ENCODE measurements at regions not wholly inside any gene's neighbourhood (a gene's known extent, or its start where the extent isn't known, plus 50 kb on each side); places are given as distances from the start of the nearest gene placed in this dataset.

DNA sequence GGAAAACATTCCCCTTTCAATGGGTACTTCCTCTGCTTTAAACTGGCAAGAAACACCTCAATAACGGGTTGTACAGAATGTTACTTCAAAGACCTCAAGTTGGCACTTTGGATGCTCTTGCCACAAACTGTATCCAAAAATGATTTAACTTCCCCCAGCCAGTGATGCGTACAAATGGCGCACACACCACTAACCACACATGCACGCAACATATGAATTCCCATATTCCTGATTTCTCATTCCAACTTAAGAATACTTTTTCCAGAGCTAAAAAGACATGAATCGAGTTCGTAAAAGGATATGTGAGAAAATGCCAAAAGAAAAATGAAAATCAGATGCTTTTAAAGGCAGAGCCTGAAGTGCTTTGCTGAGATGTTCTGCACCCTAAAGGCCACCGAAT lies 388.0 kb upstream of the PIK3R1 start:
- Histone ChIP-seq H3K27me3 (replicated peaks in 1 of 4; ENCODE audit: control extremely low read depth in 1 of 4, control insufficient read depth in 3 of 4, insufficient read depth in 4 of 4, low read length in 3 of 4) (no peaks in the 10 kb centered on the region), H3K36me3 (replicated peaks in 1 of 2; ENCODE audit: control extremely low read depth in 1 of 2, control insufficient read depth in 1 of 2, extremely low read depth in 1 of 2, insufficient read depth in 2 of 2, low read length in 1 of 2) (no peaks in the 10 kb centered on the region), H3K79me2 (ENCODE audit: control insufficient read depth, insufficient read depth, low read length) (no peaks in the 10 kb centered on the region), H3K4me3 (ENCODE audit: control extremely low read depth in 1 of 5, extremely low read depth in 1 of 5, insufficient read depth in 1 of 5, low read depth in 2 of 5, low read length in 4 of 5) (no peak overlapping the region), H3K4me1 (ENCODE audit: control insufficient read depth in 2 of 2, insufficient read depth in 2 of 2, low read length in 2 of 2) (no peaks in the 10 kb centered on the region), H4K20me1 (ENCODE audit: control insufficient read depth, insufficient read depth, low read length, poor library complexity, severe bottlenecking) (no peaks in the 10 kb centered on the region), H3K27ac (ENCODE audit: low read length in 2 of 2) (no peak overlapping the region), H3K9ac (ENCODE audit: low read length) (no peak overlapping the region), H3K4me2 (replicated peaks; ENCODE audit: low read depth, low read length, poor library complexity, severe bottlenecking) (no peak overlapping the region), H2AFZ (ENCODE audit: insufficient read depth, low read depth, low read length, poor library complexity, severe bottlenecking) (no peak overlapping the region), H3K9me3 (ENCODE audit: control extremely low read depth in 1 of 3, control insufficient read depth in 2 of 3, insufficient read depth in 1 of 3, low read length in 2 of 3) (no peaks in the 10 kb centered on the region)
- H3K9me3 Mint-ChIP-seq (ENCODE audit: insufficient read depth) = no peaks in the 10 kb centered on the region
- CTCF ChIA-PET = no interaction called here
- H3K4me1 Mint-ChIP-seq = no peaks in the 10 kb centered on the region
- TF ChIP-seq, protein P1, sequence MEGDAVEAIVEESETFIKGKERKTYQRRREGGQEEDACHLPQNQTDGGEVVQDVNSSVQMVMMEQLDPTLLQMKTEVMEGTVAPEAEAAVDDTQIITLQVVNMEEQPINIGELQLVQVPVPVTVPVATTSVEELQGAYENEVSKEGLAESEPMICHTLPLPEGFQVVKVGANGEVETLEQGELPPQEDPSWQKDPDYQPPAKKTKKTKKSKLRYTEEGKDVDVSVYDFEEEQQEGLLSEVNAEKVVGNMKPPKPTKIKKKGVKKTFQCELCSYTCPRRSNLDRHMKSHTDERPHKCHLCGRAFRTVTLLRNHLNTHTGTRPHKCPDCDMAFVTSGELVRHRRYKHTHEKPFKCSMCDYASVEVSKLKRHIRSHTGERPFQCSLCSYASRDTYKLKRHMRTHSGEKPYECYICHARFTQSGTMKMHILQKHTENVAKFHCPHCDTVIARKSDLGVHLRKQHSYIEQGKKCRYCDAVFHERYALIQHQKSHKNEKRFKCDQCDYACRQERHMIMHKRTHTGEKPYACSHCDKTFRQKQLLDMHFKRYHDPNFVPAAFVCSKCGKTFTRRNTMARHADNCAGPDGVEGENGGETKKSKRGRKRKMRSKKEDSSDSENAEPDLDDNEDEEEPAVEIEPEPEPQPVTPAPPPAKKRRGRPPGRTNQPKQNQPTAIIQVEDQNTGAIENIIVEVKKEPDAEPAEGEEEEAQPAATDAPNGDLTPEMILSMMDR (IDR thresholded peaks at IDR 0.05) = no peak
- TF ChIP-seq EZH2 (IDR thresholded peaks at IDR 0.05; ENCODE audit: borderline replicate concordance, insufficient read depth, low read depth, low read length, poor library complexity, severe bottlenecking) = no peak
- 92% methylated on average over 6 of the region's 7 CpGs for WGBS (ENCODE audit: insufficient coverage)
- ATAC-seq (ENCODE audit: low read depth) = no peak
- peaks cover 6% of the 10 kb centered on the region for H3K27me3 Mint-ChIP-seq
- no peak overlapping the region for H3K27ac Mint-ChIP-seq
- intact Hi-C loops (cut with micrococcal nuclease) = no loop called here
- H3K4me3 Mint-ChIP-seq = no peak overlapping the region
- DNase-seq = no peak
- POLR2A ChIA-PET = no interaction called here

DNA sequence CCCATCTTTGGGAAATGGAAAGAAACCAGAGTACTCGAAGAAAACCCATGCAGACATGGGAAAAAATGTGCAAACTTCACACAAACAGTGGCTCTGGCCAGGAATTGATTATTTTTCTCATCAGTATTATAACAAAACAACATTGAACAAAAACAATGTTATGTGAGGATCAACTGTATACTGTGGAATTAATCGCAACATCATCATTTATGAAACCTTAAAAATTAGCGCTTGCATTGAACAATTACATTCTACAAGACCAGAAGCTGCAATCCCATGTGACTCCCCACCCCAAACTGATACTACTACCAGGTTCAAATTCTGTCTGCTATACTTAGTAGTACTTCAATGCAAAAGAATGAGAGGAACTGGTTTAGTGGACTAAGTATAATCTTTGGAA lies 390.7 kb upstream of the PIK3R1 start:
- no peaks in the 10 kb centered on the region for H3K79me2 ChIP-seq (ENCODE audit: control insufficient read depth, insufficient read depth, low read length)
- H4K20me1 ChIP-seq (ENCODE audit: control insufficient read depth, insufficient read depth, low read length, poor library complexity, severe bottlenecking) = no peaks in the 10 kb centered on the region
- CTCF ChIA-PET = no interaction called here
- H3K9ac ChIP-seq (ENCODE audit: low read length) = no peak overlapping the region
- H3K27me3 ChIP-seq (replicated peaks in 1 of 4; ENCODE audit: control extremely low read depth in 1 of 4, control insufficient read depth in 3 of 4, insufficient read depth in 4 of 4, low read length in 3 of 4) = no peaks in the 10 kb centered on the region
- TF ChIP-seq, protein P1 (IDR thresholded peaks at IDR 0.05) = no peak
- no peak for TF ChIP-seq EZH2 (IDR thresholded peaks at IDR 0.05; ENCODE audit: borderline replicate concordance, insufficient read depth, low read depth, low read length, poor library complexity, severe bottlenecking)
- no CpG with 5 or more reads among the region's 3 CpGs for WGBS (ENCODE audit: insufficient coverage)
- no peak overlapping the region for H3K4me3 ChIP-seq (ENCODE audit: control extremely low read depth in 1 of 5, extremely low read depth in 1 of 5, insufficient read depth in 1 of 5, low read depth in 2 of 5, low read length in 4 of 5)
- no peak for DNase-seq
- Mint-ChIP-seq H3K27ac (no peak overlapping the region), H3K27me3 (peaks cover 6% of the 10 kb centered on the region), H3K4me1 (no peaks in the 10 kb centered on the region), H3K4me3 (no peak overlapping the region), H3K9me3 (ENCODE audit: insufficient read depth) (no peaks in the 10 kb centered on the region)
- H3K27ac ChIP-seq (ENCODE audit: low read length in 2 of 2) = no peak overlapping the region
- H3K36me3 ChIP-seq (replicated peaks in 1 of 2; ENCODE audit: control extremely low read depth in 1 of 2, control insufficient read depth in 1 of 2, extremely low read depth in 1 of 2, insufficient read depth in 2 of 2, low read length in 1 of 2) = no peaks in the 10 kb centered on the region
- intact Hi-C loops (cut with micrococcal nuclease) = no loop called here
- no peaks in the 10 kb centered on the region for H3K9me3 ChIP-seq (ENCODE audit: control extremely low read depth in 1 of 3, control insufficient read depth in 2 of 3, insufficient read depth in 1 of 3, low read length in 2 of 3)
- no peak overlapping the region for H2AFZ ChIP-seq (ENCODE audit: insufficient read depth, low read depth, low read length, poor library complexity, severe bottlenecking)
- H3K4me1 ChIP-seq (ENCODE audit: control insufficient read depth in 2 of 2, insufficient read depth in 2 of 2, low read length in 2 of 2) = no peaks in the 10 kb centered on the region
- no peak for ATAC-seq (ENCODE audit: low read depth)
- POLR2A ChIA-PET = no interaction called here
- H3K4me2 ChIP-seq (replicated peaks; ENCODE audit: low read depth, low read length, poor library complexity, severe bottlenecking) = no peak overlapping the region

Measured in B cell (primary cell).